ENCODE measurements at regions not wholly inside any gene's neighbourhood (a gene's known extent, or its start where the extent isn't known, plus 50 kb on each side); places are given as distances from the start of the nearest gene placed in this dataset.

DNA sequence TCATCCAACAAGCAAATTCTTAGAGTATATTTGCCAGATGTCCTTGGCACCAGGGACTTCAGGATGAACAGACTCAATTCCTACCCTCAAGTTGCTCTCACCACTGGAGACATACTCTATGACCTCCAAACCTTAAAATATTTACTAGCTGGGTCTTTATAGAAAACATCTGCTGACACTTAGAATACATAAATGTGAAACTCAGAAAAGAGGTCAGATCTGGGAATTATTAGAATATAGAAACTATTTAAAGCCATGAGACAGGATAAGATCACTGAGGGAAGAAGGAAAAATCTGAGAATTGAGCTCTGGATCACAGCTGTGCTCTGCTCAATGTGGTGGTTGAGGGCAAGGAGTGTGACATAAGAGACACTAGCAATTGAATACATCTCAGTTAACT lies 695.4 kb upstream of the UBE2E2 start:
- TF ChIP-seq, protein P1, sequence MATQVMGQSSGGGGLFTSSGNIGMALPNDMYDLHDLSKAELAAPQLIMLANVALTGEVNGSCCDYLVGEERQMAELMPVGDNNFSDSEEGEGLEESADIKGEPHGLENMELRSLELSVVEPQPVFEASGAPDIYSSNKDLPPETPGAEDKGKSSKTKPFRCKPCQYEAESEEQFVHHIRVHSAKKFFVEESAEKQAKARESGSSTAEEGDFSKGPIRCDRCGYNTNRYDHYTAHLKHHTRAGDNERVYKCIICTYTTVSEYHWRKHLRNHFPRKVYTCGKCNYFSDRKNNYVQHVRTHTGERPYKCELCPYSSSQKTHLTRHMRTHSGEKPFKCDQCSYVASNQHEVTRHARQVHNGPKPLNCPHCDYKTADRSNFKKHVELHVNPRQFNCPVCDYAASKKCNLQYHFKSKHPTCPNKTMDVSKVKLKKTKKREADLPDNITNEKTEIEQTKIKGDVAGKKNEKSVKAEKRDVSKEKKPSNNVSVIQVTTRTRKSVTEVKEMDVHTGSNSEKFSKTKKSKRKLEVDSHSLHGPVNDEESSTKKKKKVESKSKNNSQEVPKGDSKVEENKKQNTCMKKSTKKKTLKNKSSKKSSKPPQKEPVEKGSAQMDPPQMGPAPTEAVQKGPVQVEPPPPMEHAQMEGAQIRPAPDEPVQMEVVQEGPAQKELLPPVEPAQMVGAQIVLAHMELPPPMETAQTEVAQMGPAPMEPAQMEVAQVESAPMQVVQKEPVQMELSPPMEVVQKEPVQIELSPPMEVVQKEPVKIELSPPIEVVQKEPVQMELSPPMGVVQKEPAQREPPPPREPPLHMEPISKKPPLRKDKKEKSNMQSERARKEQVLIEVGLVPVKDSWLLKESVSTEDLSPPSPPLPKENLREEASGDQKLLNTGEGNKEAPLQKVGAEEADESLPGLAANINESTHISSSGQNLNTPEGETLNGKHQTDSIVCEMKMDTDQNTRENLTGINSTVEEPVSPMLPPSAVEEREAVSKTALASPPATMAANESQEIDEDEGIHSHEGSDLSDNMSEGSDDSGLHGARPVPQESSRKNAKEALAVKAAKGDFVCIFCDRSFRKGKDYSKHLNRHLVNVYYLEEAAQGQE (IDR thresholded peaks at IDR 0.05; ENCODE audit: low read depth): no peak
- TF ChIP-seq, protein P2, sequence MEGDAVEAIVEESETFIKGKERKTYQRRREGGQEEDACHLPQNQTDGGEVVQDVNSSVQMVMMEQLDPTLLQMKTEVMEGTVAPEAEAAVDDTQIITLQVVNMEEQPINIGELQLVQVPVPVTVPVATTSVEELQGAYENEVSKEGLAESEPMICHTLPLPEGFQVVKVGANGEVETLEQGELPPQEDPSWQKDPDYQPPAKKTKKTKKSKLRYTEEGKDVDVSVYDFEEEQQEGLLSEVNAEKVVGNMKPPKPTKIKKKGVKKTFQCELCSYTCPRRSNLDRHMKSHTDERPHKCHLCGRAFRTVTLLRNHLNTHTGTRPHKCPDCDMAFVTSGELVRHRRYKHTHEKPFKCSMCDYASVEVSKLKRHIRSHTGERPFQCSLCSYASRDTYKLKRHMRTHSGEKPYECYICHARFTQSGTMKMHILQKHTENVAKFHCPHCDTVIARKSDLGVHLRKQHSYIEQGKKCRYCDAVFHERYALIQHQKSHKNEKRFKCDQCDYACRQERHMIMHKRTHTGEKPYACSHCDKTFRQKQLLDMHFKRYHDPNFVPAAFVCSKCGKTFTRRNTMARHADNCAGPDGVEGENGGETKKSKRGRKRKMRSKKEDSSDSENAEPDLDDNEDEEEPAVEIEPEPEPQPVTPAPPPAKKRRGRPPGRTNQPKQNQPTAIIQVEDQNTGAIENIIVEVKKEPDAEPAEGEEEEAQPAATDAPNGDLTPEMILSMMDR (IDR thresholded peaks at IDR 0.05 in 2 of 3, conservative IDR thresholded peaks at IDR 0.05 in 1 of 3; ENCODE audit: borderline replicate concordance in 1 of 3, insufficient read depth in 1 of 3, low read depth in 2 of 3, low read length in 2 of 3): no peak
- TF ChIP-seq RAD21 (IDR thresholded peaks at IDR 0.05; ENCODE audit: low read depth) (no peak), EZH2phosphoT487 (IDR thresholded peaks at IDR 0.05; ENCODE audit: borderline replicate concordance) (no peak), POLR2A (IDR thresholded peaks at IDR 0.05; ENCODE audit: borderline replicate concordance, extremely low read depth, insufficient read depth, insufficient read length) (no peak), SRF (IDR thresholded peaks at IDR 0.05; ENCODE audit: low read depth) (no peak)
